ENCODE measurements at regions not wholly inside any gene's neighbourhood (a gene's known extent, or its start where the extent isn't known, plus 50 kb on each side); places are given as distances from the start of the nearest gene placed in this dataset.

- no peak for DNase-seq (ENCODE audit: low read depth in 4 of 4, low spot score in 3 of 4)
Observed at GRCh38 chr7:32200646-32201045, 130.4 kb upstream of the PDE1C start.

GRCh38 chr7:32194537-32194936 lies 124.3 kb upstream of the PDE1C start:
- no peak for DNase-seq (ENCODE audit: low read depth in 4 of 4, low spot score in 3 of 4)

GRCh38 chr7:32191305-32191704 lies 121.1 kb upstream of the PDE1C start:
- DNase-seq (ENCODE audit: low read depth in 4 of 4, low spot score in 3 of 4): no peak

- DNase-seq (ENCODE audit: low read depth in 4 of 4, low spot score in 3 of 4): no peak
Observed at GRCh38 chr7:32179567-32179966, 109.4 kb upstream of the PDE1C start.

GRCh38 chr7:32178677-32179366 lies 108.6 kb upstream of the PDE1C start:
- DNase-seq (ENCODE audit: low read depth in 4 of 4, low spot score in 3 of 4): no peak

- DNase-seq (ENCODE audit: low read depth in 4 of 4, low spot score in 3 of 4): no peak
Observed at GRCh38 chr7:32177232-32177631, 107.0 kb upstream of the PDE1C start.

- DNase-seq (ENCODE audit: low read depth in 4 of 4, low spot score in 3 of 4): no peak
Observed at GRCh38 chr7:32175099-32175498, 104.9 kb upstream of the PDE1C start.

- DNase-seq (ENCODE audit: low read depth in 4 of 4, low spot score in 3 of 4): no peak
Observed at GRCh38 chr7:32171248-32171647, 101.0 kb upstream of the PDE1C start.

GRCh38 chr7:32170838-32171237 lies 100.6 kb upstream of the PDE1C start:
- DNase-seq (ENCODE audit: low read depth in 4 of 4, low spot score in 3 of 4): no peak

GRCh38 chr7:32169228-32169627 lies 99.0 kb upstream of the PDE1C start:
- DNase-seq (ENCODE audit: low read depth in 4 of 4, low spot score in 3 of 4): no peak

GRCh38 chr7:32167815-32168214 lies 97.6 kb upstream of the PDE1C start:
- DNase-seq (ENCODE audit: low read depth in 4 of 4, low spot score in 3 of 4): no peak

GRCh38 chr7:32167256-32167655 lies 97.0 kb upstream of the PDE1C start:
- DNase-seq (ENCODE audit: low read depth in 4 of 4, low spot score in 3 of 4): no peak

- no peak for DNase-seq (ENCODE audit: low read depth in 4 of 4, low spot score in 3 of 4)
Observed at GRCh38 chr7:32164341-32164996, 94.3 kb upstream of the PDE1C start.

GRCh38 chr7:32163896-32164295 lies 93.7 kb upstream of the PDE1C start:
- DNase-seq (ENCODE audit: low read depth in 4 of 4, low spot score in 3 of 4): no peak

- DNase-seq (ENCODE audit: low read depth in 4 of 4, low spot score in 3 of 4): no peak
Observed at GRCh38 chr7:32163141-32163806, 93.1 kb upstream of the PDE1C start.

GRCh38 chr7:32161708-32162107 lies 91.5 kb upstream of the PDE1C start:
- no peak for DNase-seq (ENCODE audit: low read depth in 4 of 4, low spot score in 3 of 4)

- no peak for DNase-seq (ENCODE audit: low read depth in 4 of 4, low spot score in 3 of 4)
Observed at GRCh38 chr7:32158751-32159745, 88.8 kb upstream of the PDE1C start.

GRCh38 chr7:32158076-32158475 lies 87.9 kb upstream of the PDE1C start:
- DNase-seq (ENCODE audit: low read depth in 4 of 4, low spot score in 3 of 4): no peak

GRCh38 chr7:32155712-32156111 lies 85.5 kb upstream of the PDE1C start:
- no peak for DNase-seq (ENCODE audit: low read depth in 4 of 4, low spot score in 3 of 4)

- no peak for DNase-seq (ENCODE audit: low read depth in 4 of 4, low spot score in 3 of 4)
Observed at GRCh38 chr7:32154797-32155196, 84.6 kb upstream of the PDE1C start.

- DNase-seq (ENCODE audit: low read depth in 4 of 4, low spot score in 3 of 4): no peak
Observed at GRCh38 chr7:32153006-32153405, 82.8 kb upstream of the PDE1C start.

Data from left renal pelvis (tissue), 4 donors.